Ishikawa (cell line): ENCODE measurements at regions not wholly inside any gene's neighbourhood (a gene's known extent, or its start where the extent isn't known, plus 50 kb on each side); places are given as distances from the start of the nearest gene placed in this dataset.

Source experiments
- CEBPB ChIP-seq: IDR thresholded peaks from 2 replicates; pipeline ENCODE4 v1.6.1; 2012
- CREB1 ChIP-seq: IDR thresholded peaks from 2 replicates; pipeline ENCODE4 v1.6.1; 2012; ENCODE audit warnings: low read depth
- EGR1 ChIP-seq: IDR thresholded peaks from 2 replicates; pipeline ENCODE4 v1.6.1; 2012
- EP300 ChIP-seq: IDR thresholded peaks from 2 replicates; pipeline ENCODE4 v1.6.1; 2012; ENCODE audit warnings: borderline replicate concordance
- FOXM1 ChIP-seq: IDR thresholded peaks from 2 replicates; pipeline ENCODE4 v1.6.1; 2012; ENCODE audit warnings: low read depth, borderline replicate concordance
- MAX ChIP-seq: IDR thresholded peaks from 2 replicates; pipeline ENCODE4 v1.6.1; 2012
- NFIC ChIP-seq: IDR thresholded peaks from 2 replicates; pipeline ENCODE4 v1.6.1; 2012
- RAD21 ChIP-seq: IDR thresholded peaks from 2 replicates; pipeline ENCODE4 v1.6.1; 2012; ENCODE audit warnings: low read depth
- REST ChIP-seq: IDR thresholded peaks from 2 replicates; pipeline ENCODE4 v1.6.1; 2012; ENCODE audit warnings: low read depth, mild to moderate bottlenecking
- TAF1 ChIP-seq: IDR thresholded peaks from 2 replicates; pipeline ENCODE4 v1.6.1; 2012; ENCODE audit warnings: low read depth, mild to moderate bottlenecking
- TCF12 ChIP-seq: IDR thresholded peaks from 2 replicates; pipeline ENCODE4 v1.6.1; 2012; ENCODE audit warnings: low read depth
- TEAD4 ChIP-seq: IDR thresholded peaks from 2 replicates; pipeline ENCODE4 v1.6.1; 2012
- YY1 ChIP-seq: IDR thresholded peaks from 2 replicates; pipeline ENCODE4 v1.6.1; 2012; ENCODE audit warnings: low read depth
- ZBTB7A ChIP-seq: IDR thresholded peaks from 2 replicates; pipeline ENCODE4 v1.6.1; 2012; ENCODE audit warnings: low read depth
- TF ChIP-seq, protein P1 (sequence below): IDR thresholded peaks from 2 replicates; pipeline ENCODE4 v1.6.1; 2012

DNA sequence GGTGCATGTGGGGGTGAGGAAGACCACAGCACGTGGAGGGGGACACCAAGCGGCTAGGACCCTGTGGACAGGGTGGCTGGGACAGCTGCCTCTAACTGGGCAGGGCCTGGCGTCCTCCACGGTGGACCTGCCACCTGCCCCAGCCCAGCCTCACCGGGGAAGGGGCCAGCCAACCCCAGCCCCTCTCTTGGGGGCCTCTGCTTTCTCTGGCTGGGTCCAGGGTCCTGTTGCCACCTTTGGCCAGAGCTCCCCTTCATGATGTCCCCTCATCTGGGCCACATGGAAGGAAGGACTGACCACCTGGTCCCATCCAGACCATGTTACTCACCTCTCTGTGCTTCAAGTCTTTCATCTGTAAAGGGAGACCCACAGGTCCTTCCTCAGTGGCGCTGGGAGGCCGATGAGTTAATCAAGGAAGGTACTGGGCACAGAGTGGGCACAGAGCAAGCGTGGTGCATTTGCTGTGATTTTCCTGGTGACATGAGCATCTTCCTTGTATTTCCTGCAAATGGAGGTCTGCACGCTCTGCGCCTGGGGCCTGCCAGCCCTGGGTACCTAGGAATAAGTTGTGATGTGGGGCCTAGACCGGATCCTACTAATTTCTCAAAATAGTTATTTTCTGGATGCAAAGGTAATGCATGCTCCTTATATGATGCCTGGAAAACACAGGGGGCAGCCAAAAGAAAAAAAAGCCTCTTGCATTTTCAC is 538.4 kb downstream of the TBC1D22A start:
- no peak for TF ChIP-seq EP300
- TF ChIP-seq FOXM1 = no peak
- no peak for TF ChIP-seq ZBTB7A
- TF ChIP-seq NFIC = no peak

DNA sequence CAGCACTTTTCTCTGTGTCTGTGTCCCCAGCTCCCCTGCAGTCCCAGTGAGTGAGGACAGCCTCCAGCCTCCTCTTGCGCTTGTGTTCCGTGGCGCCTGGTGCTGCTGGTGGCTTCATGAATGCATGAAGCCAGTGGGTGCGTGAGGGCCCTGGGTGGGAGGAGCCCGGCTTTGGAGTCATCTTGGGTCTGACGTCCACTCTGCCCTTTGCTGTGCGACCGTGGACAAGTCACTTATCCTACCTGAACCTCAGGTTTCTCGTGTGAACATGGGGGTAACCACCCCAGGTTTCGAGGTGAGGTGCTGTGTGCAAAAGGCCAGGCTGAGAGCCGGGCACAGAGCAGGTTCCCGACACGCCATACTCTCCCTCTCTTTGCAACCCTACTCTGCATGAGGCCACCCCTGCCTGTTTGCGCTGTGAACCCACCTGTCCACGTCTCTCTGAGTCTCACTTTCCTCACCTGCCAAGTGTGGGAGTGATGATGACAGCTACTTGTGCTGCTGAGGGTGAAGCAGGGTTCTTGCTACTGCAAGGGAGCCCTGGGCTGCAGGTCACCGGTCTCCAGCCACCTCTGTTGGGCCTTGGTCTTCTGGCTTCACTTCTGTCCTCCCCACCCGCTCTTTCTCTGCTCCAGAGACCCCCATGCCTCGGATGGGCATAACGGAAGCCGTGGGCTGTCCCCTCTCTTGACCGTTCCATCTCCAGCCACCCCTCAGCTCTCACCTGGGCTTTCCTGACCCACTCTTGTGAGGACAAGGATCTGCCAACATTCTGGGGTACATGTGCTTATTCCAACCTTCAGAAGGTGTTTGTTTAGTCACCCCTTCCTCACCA is 537.6 kb downstream of the TBC1D22A start:
- TF ChIP-seq TCF12 (no peak), YY1 (no peak), MAX (no peak)

- TF ChIP-seq EGR1 = no peak
- TF ChIP-seq ZBTB7A = no peak
- TF ChIP-seq CREB1 = no peak
- no peak for TF ChIP-seq CEBPB
- TF ChIP-seq MAX = no peak
- no peak for TF ChIP-seq TEAD4
- TF ChIP-seq RAD21 = no peak
- TF ChIP-seq NFIC = no peak
- no peak for TF ChIP-seq FOXM1
- TF ChIP-seq TAF1 = no peak
- TF ChIP-seq YY1 = no peak
- TF ChIP-seq REST = no peak
- TF ChIP-seq EP300 = no peak
- TF ChIP-seq TCF12 = no peak
- TF ChIP-seq, protein P1, sequence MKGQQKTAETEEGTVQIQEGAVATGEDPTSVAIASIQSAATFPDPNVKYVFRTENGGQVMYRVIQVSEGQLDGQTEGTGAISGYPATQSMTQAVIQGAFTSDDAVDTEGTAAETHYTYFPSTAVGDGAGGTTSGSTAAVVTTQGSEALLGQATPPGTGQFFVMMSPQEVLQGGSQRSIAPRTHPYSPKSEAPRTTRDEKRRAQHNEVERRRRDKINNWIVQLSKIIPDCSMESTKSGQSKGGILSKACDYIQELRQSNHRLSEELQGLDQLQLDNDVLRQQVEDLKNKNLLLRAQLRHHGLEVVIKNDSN = no peak
Measured at GRCh38 chr22:47299211-47299862, 536.9 kb downstream of the TBC1D22A start.

DNA sequence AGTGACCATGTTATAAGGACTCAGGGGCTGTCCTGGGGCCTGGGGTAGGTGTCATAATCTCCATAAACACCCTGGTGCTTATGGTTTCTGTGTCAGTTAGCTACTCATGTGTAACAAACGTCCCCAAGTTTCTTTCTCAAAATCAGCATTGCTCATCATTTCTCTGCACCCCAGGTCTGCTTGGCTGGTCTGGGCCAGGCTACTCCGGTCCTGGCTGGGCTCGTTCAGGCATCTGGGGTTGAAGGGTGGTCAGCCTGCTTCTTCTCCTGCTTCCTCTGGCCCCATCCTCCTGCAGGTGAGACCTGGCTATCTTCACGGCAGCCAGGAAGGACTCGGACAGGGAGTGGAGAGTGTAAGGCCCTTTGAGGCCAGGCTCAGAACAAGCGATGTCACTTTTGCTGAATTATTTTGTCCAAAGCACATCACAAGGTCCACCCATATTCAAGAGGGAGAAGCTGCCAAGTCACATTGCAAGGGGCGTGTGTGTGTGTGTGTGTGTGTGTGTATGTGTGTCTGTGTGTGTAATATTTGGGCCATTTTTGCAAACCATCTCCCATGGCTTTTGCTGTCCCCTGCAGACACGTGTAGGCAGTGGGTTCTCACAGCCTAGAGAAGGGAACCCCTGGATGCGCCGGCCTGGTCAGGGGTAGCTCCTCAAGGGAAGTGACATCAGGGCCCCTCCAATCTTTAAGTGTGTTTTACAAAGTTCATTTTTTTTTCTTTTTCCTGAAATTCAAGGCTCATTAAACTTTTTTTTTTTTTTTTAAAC is 535.8 kb downstream of the TBC1D22A start:
- TF ChIP-seq CREB1 (no peak), TCF12 (no peak), EGR1 (no peak), EP300 (no peak), ZBTB7A (no peak)
- TF ChIP-seq, protein P1 = no peak

DNA sequence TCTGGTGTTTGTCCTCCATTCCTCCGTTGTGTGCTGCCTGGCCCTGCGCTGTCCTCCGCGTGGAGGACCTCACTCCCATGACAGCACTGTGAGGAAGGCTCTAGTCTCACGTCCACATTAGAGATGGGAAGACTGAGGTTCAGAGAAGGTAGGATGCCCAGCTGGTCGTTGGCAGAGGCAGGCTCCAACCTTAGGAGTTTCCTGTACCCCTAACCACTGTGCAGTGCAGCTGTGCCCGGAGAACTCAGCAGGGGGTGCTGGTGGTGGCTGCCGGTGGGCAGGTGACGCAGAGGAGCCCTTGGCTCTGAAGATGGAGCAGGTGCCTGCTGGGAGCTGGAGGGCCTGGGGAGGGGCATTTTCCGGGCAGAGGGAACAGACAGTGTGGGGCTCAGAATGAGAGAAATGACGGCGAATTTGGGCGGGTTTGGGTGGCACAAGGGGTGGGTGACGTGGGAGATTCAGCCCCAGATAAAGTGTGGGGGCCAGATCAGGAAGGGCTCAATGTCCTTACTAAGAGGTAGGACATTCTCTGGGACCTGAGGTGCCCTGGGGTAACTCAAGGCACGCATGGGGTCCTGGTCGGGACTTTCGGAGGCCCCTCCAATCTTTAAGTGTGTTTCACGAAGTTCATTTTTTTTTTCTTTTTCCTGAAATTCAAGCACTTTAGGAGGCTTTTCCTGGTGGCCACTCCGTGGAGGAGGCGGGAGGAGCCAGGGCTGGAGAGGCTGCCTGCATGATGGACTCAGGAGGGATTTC is 535.0 kb downstream of the TBC1D22A start:
- TF ChIP-seq TEAD4 (no peak), CEBPB (no peak), EP300 (no peak), ZBTB7A (no peak), EGR1 (no peak), TCF12 (no peak)
- TF ChIP-seq, protein P1 = no peak
